ENCODE measurements at regions not wholly inside any gene's neighbourhood (a gene's known extent, or its start where the extent isn't known, plus 50 kb on each side); places are given as distances from the start of the nearest gene placed in this dataset.

- in situ Hi-C loops (cut with HindIII; ENCODE audit: extremely low pct_ligation_motif_present, low pct_unique_long_range_greater_than_20kb) = no loop called here
- no peak for ATAC-seq
- Histone ChIP-seq H3K36me3 (replicated peaks in 1 of 2; ENCODE audit: control insufficient read depth in 1 of 2, insufficient read depth in 2 of 2, low read length in 2 of 2) (no peaks in the 10 kb centered on the region), H3K4me1 (ENCODE audit: insufficient read depth, low read length) (no peaks in the 10 kb centered on the region), H3K27me3 (ENCODE audit: control insufficient read depth in 1 of 2, insufficient read depth in 2 of 2, low read length in 2 of 2) (no peaks in the 10 kb centered on the region), H3K9ac (ENCODE audit: insufficient read depth, low read depth, low read length) (no peak overlapping the region), H3K4me2 (ENCODE audit: low read depth, low read length) (no peak overlapping the region), H3K4me3 (replicated peaks in 1 of 3; ENCODE audit: insufficient read depth in 1 of 3, low read depth in 2 of 3, low read length in 3 of 3) (no peak overlapping the region), H3K9me3 (ENCODE audit: low read length) (no peaks in the 10 kb centered on the region), H3K27ac (ENCODE audit: extremely low read length, insufficient read depth, low read length) (no peak overlapping the region), H2AFZ (ENCODE audit: low read length) (no peak overlapping the region), H3K79me2 (ENCODE audit: insufficient read depth, low read length) (no peaks in the 10 kb centered on the region), H4K20me1 (ENCODE audit: insufficient read depth, low read length) (no peaks in the 10 kb centered on the region)
- CTCF ChIA-PET (ENCODE audit: low intra/inter-chr PET ratio, low total read pairs) = no interaction called here
- 0% methylated on average over 1 of the region's 9 CpGs for WGBS (ENCODE audit: low lambda C conversion rate)
- intact Hi-C loops (cut with micrococcal nuclease; ENCODE audit: unreplicated experiment) = no loop called here
- no TSS peak for BruUV-seq (replicated peaks)
- FAIRE-seq = no peak
- no peak for DNase-seq (ENCODE audit: low spot score)
- POLR2A ChIA-PET = no interaction called here
- no peak for TF ChIP-seq CTCF (CRISPR knock-in tag; IDR thresholded peaks at IDR 0.05)
- TF ChIP-seq RARA (CRISPR knock-in tag; IDR thresholded peaks at IDR 0.05) = no peak
- no peak for TF ChIP-seq TCF7L2 (IDR thresholded peaks at IDR 0.05; ENCODE audit: low read depth, low read length)
- TF ChIP-seq GZF1 (CRISPR knock-in tag; IDR thresholded peaks at IDR 0.05) = no peak
- no peak for TF ChIP-seq ZNF430 (CRISPR knock-in tag; IDR thresholded peaks at IDR 0.05)
- no peak for TF ChIP-seq BCL3 (CRISPR knock-in tag; IDR thresholded peaks at IDR 0.05)
- no peak for TF ChIP-seq ZBTB40 (IDR thresholded peaks at IDR 0.05)
- TF ChIP-seq ZBTB40 (CRISPR knock-in tag; IDR thresholded peaks at IDR 0.05) = no peak
- TF ChIP-seq ZKSCAN8 (CRISPR knock-in tag; IDR thresholded peaks at IDR 0.05; ENCODE audit: borderline replicate concordance) = no peak
- TF ChIP-seq ZIK1 (CRISPR knock-in tag; IDR thresholded peaks at IDR 0.05; ENCODE audit: borderline replicate concordance, low read depth) = no peak
Measured at GRCh38 chrX:69323786-69324720, 158.8 kb upstream of the PJA1 start.

Data from HepG2 (cell line).